GM12892 (cell line): ENCODE measurements at regions not wholly inside any gene's neighbourhood (a gene's known extent, or its start where the extent isn't known, plus 50 kb on each side); places are given as distances from the start of the nearest gene placed in this dataset.

ENCODE experiments used
- DNase-seq: peaks from one replicate; pipeline ENCODE4 v3.0.0; 2011; ENCODE audit not compliant: insufficient read length
- FAIRE-seq: peaks from 2 replicates; lab custom pipeline; 2011; peaks lifted over from hg19 to GRCh38; lab: Jason Lieb, UNC
- POLR2A ChIP-seq: IDR thresholded peaks from 2 replicates; pipeline ENCODE4 v1.6.1; 2011; ENCODE audit warnings: low read depth, low read length, control low read depth
- POLR2AphosphoS5 ChIP-seq: IDR thresholded peaks from 2 replicates; pipeline ENCODE4 v1.6.1; 2011; ENCODE audit warnings: low read depth, low read length, control low read depth
- TAF1 ChIP-seq: IDR thresholded peaks from 2 replicates; pipeline ENCODE4 v1.6.1; 2011; ENCODE audit warnings: low read depth, mild to moderate bottlenecking, control low read depth, low read length, borderline replicate concordance

GRCh38 chr2:8059794-8060193, 622.1 kb upstream of the ID2 start:
- TF ChIP-seq POLR2AphosphoS5 (no peak), POLR2A (no peak), TAF1 (no peak)
- FAIRE-seq (peak; percentile 30), DNase-seq (no peak)

- DNase-seq: no peak
- no peak for FAIRE-seq
Measured at GRCh38 chr2:8061219-8061618, 620.6 kb upstream of the ID2 start.

GRCh38 chr2:8064603-8065002, 617.3 kb upstream of the ID2 start:
- TF ChIP-seq TAF1 (no peak), POLR2AphosphoS5 (no peak), POLR2A (no peak)
- DNase-seq (no peak), FAIRE-seq (no peak)

More at GRCh38 chr2:8061219-8061618, 620.6 kb upstream of the ID2 start:
- no peak for TF ChIP-seq POLR2AphosphoS5
- no peak for TF ChIP-seq TAF1
- TF ChIP-seq POLR2A: no peak

- TF ChIP-seq POLR2A: no peak
- no peak for TF ChIP-seq POLR2AphosphoS5
- TF ChIP-seq TAF1: no peak
- FAIRE-seq (no peak), DNase-seq (no peak)
Measured at GRCh38 chr2:8065191-8065590, 616.7 kb upstream of the ID2 start.

GRCh38 chr2:8067784-8068336, 614.0 kb upstream of the ID2 start:
- TF ChIP-seq POLR2AphosphoS5 (no peak), TAF1 (no peak), POLR2A (no peak)
- DNase-seq (no peak), FAIRE-seq (no peak)

- TF ChIP-seq TAF1 (no peak), POLR2A (no peak), POLR2AphosphoS5 (no peak)
- no peak for DNase-seq
- FAIRE-seq: no peak
Measured at GRCh38 chr2:8072907-8073306, 608.9 kb upstream of the ID2 start.

GRCh38 chr2:8073916-8074315, 607.9 kb upstream of the ID2 start:
- no peak for TF ChIP-seq POLR2A
- TF ChIP-seq TAF1: no peak
- no peak for TF ChIP-seq POLR2AphosphoS5
- FAIRE-seq (no peak), DNase-seq (no peak)

- DNase-seq (no peak), FAIRE-seq (no peak)
- TF ChIP-seq TAF1 (no peak), POLR2AphosphoS5 (no peak), POLR2A (no peak)
Measured at GRCh38 chr2:8076448-8077342, 605.2 kb upstream of the ID2 start.

- no peak for TF ChIP-seq POLR2A
- no peak for TF ChIP-seq TAF1
- TF ChIP-seq POLR2AphosphoS5: no peak
Measured at GRCh38 chr2:8078705-8079104, 603.2 kb upstream of the ID2 start.

GRCh38 chr2:8080063-8080462, 601.8 kb upstream of the ID2 start:
- no peak for FAIRE-seq
- TF ChIP-seq POLR2AphosphoS5 (no peak), POLR2A (no peak), TAF1 (no peak)

More at GRCh38 chr2:8078705-8079104, 603.2 kb upstream of the ID2 start:
- FAIRE-seq: no peak
- no peak for DNase-seq

GRCh38 chr2:8081130-8081529, 600.7 kb upstream of the ID2 start:
- FAIRE-seq (no peak), DNase-seq (no peak)
- TF ChIP-seq TAF1: no peak

More at GRCh38 chr2:8080063-8080462, 601.8 kb upstream of the ID2 start:
- DNase-seq: no peak

- no peak for DNase-seq
- FAIRE-seq: no peak
- no peak for TF ChIP-seq TAF1
- TF ChIP-seq POLR2A: no peak
- no peak for TF ChIP-seq POLR2AphosphoS5
Measured at GRCh38 chr2:8082840-8083239, 599.0 kb upstream of the ID2 start.
